Upper lobe of left lung (tissue), 4 donors: ENCODE measurements at regions not wholly inside any gene's neighbourhood (a gene's known extent, or its start where the extent isn't known, plus 50 kb on each side); places are given as distances from the start of the nearest gene placed in this dataset.

Experiments used
- CTCF ChIP-seq, 6 experiments: fragments of 450-650 bp in 4 of 6; fragments of 200-600 bp in 2 of 6; sonication (generic) in 2 of 6; IDR thresholded peaks; one replicate each; pipeline ENCODE4 v1.5.1; 2016 to 2019; ENCODE audit warnings: antibody characterized with exemption in 6 of 6
- EP300 ChIP-seq, 4 donors: sonication (generic); formaldehyde crosslinking; IDR thresholded peaks; one replicate each; pipeline ENCODE4 v1.5.1; 2017; ENCODE audit warnings: antibody characterized with exemption in 4 of 4, control low read depth in 2 of 4

GRCh38 chr5:121668635-121669034 lies 183.0 kb upstream of the FTMT start:
- TF ChIP-seq CTCF (IDR thresholded peaks at IDR 0.05): no peak
- no peak for TF ChIP-seq EP300 (IDR thresholded peaks at IDR 0.05)
